LNCAP (cell line): ENCODE measurements at regions not wholly inside any gene's neighbourhood (a gene's known extent, or its start where the extent isn't known, plus 50 kb on each side); places are given as distances from the start of the nearest gene placed in this dataset.

ENCODE experiments used
- TF ChIP-seq, protein P1 (sequence below): fragments of 450-650 bp; IDR thresholded peaks from 2 replicates; pipeline ENCODE4 v1.5.1; 2017; ENCODE audit warnings: mild to moderate bottlenecking

- TF ChIP-seq, protein P1, sequence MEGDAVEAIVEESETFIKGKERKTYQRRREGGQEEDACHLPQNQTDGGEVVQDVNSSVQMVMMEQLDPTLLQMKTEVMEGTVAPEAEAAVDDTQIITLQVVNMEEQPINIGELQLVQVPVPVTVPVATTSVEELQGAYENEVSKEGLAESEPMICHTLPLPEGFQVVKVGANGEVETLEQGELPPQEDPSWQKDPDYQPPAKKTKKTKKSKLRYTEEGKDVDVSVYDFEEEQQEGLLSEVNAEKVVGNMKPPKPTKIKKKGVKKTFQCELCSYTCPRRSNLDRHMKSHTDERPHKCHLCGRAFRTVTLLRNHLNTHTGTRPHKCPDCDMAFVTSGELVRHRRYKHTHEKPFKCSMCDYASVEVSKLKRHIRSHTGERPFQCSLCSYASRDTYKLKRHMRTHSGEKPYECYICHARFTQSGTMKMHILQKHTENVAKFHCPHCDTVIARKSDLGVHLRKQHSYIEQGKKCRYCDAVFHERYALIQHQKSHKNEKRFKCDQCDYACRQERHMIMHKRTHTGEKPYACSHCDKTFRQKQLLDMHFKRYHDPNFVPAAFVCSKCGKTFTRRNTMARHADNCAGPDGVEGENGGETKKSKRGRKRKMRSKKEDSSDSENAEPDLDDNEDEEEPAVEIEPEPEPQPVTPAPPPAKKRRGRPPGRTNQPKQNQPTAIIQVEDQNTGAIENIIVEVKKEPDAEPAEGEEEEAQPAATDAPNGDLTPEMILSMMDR = no peak
Measured at GRCh38 chr14:71196921-71197320, 289.7 kb downstream of the PCNX1 start.

- TF ChIP-seq, protein P1 = no peak
Measured at GRCh38 chr14:71198687-71199086, 291.4 kb downstream of the PCNX1 start.

DNA sequence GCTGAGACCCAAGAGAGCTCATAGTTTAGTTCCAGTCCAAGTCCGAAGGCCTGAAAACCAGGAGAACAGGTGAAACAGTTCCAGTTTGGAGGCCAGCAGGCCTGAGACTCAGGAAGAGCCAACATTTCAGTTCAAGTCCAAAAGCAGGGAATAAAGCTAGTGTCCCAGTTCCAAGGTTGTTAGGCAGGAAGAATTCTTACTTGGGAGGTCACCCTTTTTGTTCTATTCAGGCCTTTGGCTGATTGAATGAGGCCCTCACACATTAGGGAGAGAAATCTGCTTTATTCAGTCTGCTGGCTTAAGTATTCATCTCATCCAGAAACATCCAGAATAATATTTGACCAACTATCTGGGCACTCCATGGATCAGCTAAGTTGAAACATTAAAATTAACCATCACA lies 294.6 kb downstream of the PCNX1 start:
- TF ChIP-seq, protein P1 = no peak

DNA sequence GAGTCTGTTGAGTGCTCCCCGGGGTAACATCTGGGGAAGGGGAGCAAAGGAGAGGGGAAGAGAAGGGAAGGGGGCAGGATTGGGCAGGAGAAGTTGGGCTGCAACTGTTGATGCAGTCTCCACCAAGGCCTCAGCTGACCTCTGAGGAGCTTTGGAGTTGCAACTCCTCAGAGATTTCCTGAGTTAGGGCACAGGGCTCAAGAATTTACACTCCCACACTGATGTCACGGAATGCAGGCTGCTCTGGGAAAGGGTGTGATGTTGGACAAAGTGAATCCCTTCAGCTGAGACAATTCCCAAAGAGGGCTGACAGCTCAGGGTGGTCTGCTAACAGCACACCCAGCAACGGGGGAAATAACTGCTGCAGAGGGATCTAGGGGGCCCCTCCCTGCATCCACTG lies 295.6 kb downstream of the PCNX1 start:
- TF ChIP-seq, protein P1 = no peak

- TF ChIP-seq, protein P1 = no peak
Measured at GRCh38 chr14:71203306-71203705, 296.0 kb downstream of the PCNX1 start.

GRCh38 chr14:71204231-71204630 lies 297.0 kb downstream of the PCNX1 start:
- TF ChIP-seq, protein P1 = no peak

DNA sequence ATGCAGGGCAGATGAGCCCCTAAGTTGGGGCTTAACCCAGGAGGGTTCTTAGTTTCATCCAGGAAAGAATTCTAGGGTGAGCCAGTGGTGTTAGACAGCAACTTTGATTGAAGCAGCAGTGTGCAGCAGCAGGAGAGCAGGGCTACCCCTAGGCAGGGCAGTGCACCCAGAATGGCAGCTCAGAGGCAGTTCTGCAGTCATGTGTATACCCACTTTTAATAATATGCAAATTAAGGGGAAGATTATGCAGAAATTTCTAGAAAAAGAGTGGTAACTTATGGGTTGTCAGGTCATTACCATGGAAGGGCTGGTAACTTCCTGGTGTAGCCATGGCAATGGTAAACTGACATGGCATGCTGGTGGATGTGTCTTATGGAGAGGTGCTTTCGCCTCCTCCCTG lies 297.5 kb downstream of the PCNX1 start:
- TF ChIP-seq, protein P1 = no peak

GRCh38 chr14:71206123-71206522 lies 298.9 kb downstream of the PCNX1 start:
- TF ChIP-seq, protein P1 = no peak
